ENCODE measurements at regions not wholly inside any gene's neighbourhood (a gene's known extent, or its start where the extent isn't known, plus 50 kb on each side); places are given as distances from the start of the nearest gene placed in this dataset.

- TF ChIP-seq, protein P1, sequence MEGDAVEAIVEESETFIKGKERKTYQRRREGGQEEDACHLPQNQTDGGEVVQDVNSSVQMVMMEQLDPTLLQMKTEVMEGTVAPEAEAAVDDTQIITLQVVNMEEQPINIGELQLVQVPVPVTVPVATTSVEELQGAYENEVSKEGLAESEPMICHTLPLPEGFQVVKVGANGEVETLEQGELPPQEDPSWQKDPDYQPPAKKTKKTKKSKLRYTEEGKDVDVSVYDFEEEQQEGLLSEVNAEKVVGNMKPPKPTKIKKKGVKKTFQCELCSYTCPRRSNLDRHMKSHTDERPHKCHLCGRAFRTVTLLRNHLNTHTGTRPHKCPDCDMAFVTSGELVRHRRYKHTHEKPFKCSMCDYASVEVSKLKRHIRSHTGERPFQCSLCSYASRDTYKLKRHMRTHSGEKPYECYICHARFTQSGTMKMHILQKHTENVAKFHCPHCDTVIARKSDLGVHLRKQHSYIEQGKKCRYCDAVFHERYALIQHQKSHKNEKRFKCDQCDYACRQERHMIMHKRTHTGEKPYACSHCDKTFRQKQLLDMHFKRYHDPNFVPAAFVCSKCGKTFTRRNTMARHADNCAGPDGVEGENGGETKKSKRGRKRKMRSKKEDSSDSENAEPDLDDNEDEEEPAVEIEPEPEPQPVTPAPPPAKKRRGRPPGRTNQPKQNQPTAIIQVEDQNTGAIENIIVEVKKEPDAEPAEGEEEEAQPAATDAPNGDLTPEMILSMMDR (IDR thresholded peaks at IDR 0.05; ENCODE audit: low read depth, low read length), result no peak
- no peak for TF ChIP-seq EZH2phosphoT487 (IDR thresholded peaks at IDR 0.05; ENCODE audit: low read depth)
These were observed 58.2 kb upstream of the PTCHD1 start for GRCh38 chrX:23276475-23276874.

Measured in OCI-LY3 (cell line).